ENCODE measurements at regions not wholly inside any gene's neighbourhood (a gene's known extent, or its start where the extent isn't known, plus 50 kb on each side); places are given as distances from the start of the nearest gene placed in this dataset.

- TF ChIP-seq REST (IDR thresholded peaks at IDR 0.05), result no peak
- no peak for TF ChIP-seq FOSB (CRISPR knock-in tag; IDR thresholded peaks at IDR 0.05)
- no peak for TF ChIP-seq SREBF2 (IDR thresholded peaks at IDR 0.05)
- no peak for TF ChIP-seq KDM1A (IDR thresholded peaks at IDR 0.05; ENCODE audit: low read depth)
- TF ChIP-seq TFCP2L1 (CRISPR knock-in tag; IDR thresholded peaks at IDR 0.05), result no peak
Observed at GRCh38 chr10:130363051-130363450, 226.9 kb downstream of the GLRX3 start (continued).

GRCh38 chr10:130363899-130364445 lies 227.8 kb downstream of the GLRX3 start:
- H3K27ac ChIP-seq, result no peak overlapping the region
- ChIA-PET CTCF (no interaction called here), POLR2A (no interaction called here)
- ATAC-seq (no peak), FAIRE-seq (no peak), DNase-seq (ENCODE audit: low read depth in 1 of 2, low spot score in 1 of 2) (no peak)
- H3K4me2 ChIP-seq, result no peak overlapping the region
- H3K4me3 ChIP-seq, result no peak overlapping the region
- WGBS (ENCODE audit: missing lambda C conversion rate), result 37% methylated on average over 8 of the region's 8 CpGs
- no peaks in the 10 kb centered on the region for H3K4me1 ChIP-seq
- H3K9me3 ChIP-seq, result no peaks in the 10 kb centered on the region; the same call in 2 of the 3 replicates
- TF ChIP-seq CBX2 (IDR thresholded peaks at IDR 0.05; ENCODE audit: borderline replicate concordance, low read depth) (no peak), EHF (CRISPR knock-in tag; IDR thresholded peaks at IDR 0.05) (no peak), FOXS1 (CRISPR knock-in tag; IDR thresholded peaks at IDR 0.05) (no peak), TP53 (CRISPR knock-in tag; IDR thresholded peaks at IDR 0.05) (no peak), RCOR1 (IDR thresholded peaks at IDR 0.05; ENCODE audit: low read depth, low read length) (no peak), MAFK (IDR thresholded peaks at IDR 0.05; ENCODE audit: partially characterized antibody) (no peak)

- Histone ChIP-seq H3K4me1 (no peaks in the 10 kb centered on the region), H3K9me3 (no peaks in the 10 kb centered on the region; the same call in 2 of the 3 replicates), H3K4me3 (no peak overlapping the region), H3K27ac (no peak overlapping the region), H3K4me2 (no peak overlapping the region)
- DNase-seq (ENCODE audit: low read depth in 1 of 2, low spot score in 1 of 2) (no peak), ATAC-seq (no peak), FAIRE-seq (no peak)
- 29% methylated on average over 17 of the region's 17 CpGs for WGBS (ENCODE audit: missing lambda C conversion rate)
- CTCF ChIA-PET, result no interaction called here
- POLR2A ChIA-PET, result no interaction called here
- TF ChIP-seq BCL3 (IDR thresholded peaks at IDR 0.05), result no peak
- no peak for TF ChIP-seq E2F6 (IDR thresholded peaks at IDR 0.05; ENCODE audit: borderline replicate concordance, low read depth)
- no peak for TF ChIP-seq MYC (IDR thresholded peaks at IDR 0.05; ENCODE audit: borderline replicate concordance, low read length)
Observed at GRCh38 chr10:130364631-130365411, 228.6 kb downstream of the GLRX3 start.

All from A549 (cell line).